ENCODE measurements at regions not wholly inside any gene's neighbourhood (a gene's known extent, or its start where the extent isn't known, plus 50 kb on each side); places are given as distances from the start of the nearest gene placed in this dataset.

DNA sequence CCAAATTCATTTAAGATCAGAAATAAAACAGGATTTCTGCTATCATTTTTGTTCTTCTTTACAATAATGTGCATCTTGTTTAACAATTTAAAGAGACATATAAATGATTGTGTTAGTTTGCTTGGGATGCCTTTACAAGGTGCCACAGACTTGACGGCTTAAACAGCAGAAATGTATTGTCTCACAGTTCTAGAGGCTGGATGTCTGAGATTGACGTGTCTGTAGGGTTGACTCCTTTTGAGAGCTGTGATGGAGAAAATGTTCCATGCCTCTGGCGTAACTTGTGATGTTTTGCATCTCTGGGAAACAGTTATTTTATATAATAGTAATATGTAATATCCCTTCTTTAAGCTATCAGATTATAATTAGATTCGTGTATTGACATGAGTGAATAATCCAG, 1091.6 kb upstream of the PRMT6 start:
- no peak for DNase-seq

GRCh38 chr1:105997516-105997915, 1059.0 kb upstream of the PRMT6 start:
- no peak for DNase-seq

- no peak for DNase-seq
Measured at GRCh38 chr1:106022312-106022902, 1034.1 kb upstream of the PRMT6 start.

- no peak for DNase-seq
Measured at GRCh38 chr1:106027871-106028270, 1028.6 kb upstream of the PRMT6 start.

DNA sequence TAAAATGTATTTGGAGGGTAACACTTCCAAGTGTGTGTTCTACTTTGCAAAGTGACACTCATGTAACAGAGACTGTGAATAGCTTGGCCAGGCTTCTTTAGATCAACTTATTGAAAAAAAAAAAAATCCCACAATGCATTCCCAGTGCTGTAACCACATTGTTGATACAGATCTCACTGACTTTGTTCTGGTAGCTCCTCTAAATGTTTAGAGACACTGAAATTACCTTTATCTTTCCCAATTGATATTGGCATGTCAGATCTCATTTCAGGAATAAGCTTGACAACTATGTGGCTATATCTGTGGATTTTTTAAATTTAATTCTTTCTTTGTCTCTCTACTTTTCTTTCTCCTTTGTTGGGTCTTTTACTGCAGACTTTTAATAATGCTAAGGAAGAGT, 1018.9 kb upstream of the PRMT6 start:
- DNase-seq, result no peak

DNA sequence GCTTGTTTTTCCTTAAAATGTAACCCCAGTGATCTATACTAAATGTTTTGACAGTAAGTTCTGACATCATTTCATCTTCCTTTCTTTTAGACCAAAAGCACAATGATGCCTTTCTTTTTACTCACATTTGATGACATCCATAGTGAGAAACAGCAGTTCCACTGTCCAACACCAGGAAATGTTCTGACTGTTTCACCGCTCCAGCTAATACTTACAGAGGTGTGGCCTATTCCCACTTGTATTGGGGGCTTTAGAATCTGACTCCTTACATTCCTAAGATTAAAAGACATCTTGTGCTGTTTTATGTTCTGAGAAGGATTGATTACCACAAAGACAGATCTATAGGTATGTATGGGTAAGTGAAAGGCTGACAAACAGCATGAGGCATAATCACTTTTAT, 1018.2 kb upstream of the PRMT6 start:
- DNase-seq, result no peak

DNA sequence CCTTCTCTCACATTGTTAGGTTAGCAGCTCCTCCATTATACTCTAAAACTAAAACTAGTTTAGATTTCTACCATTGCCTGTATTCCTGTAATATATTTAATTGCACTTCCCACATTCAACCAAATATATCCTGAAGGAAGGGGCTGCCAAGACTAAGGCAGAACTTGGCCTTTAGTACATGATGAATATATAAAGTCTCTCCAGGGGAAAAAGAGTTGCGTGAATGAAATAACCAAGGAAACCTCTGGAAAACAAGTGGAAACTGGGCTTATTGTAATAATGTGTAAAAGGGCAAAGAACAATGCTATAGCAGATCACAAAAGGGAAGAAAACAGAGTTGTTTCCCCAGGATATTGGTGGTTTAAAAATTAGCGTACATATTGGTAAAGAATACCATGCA, 1012.5 kb upstream of the PRMT6 start:
- no peak for DNase-seq

DNA sequence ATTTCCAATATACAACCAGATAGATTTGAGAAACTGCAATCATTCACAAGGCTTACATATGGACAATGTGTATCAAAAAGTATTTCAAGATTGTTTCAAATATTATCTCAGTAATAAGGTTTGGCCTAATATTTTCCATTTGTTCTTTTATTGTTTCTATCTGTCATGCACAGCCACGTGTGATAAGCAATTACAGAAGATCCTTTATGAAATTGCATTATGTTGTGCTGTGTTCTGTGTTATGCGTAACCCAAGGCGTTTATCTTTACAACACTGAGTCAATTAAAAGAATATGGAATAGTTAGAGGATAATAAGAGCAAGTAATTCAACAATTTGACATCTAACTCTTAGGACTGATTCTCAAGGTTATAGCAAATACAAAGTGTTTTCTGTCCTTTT, 1009.3 kb upstream of the PRMT6 start:
- no peak for DNase-seq

DNA sequence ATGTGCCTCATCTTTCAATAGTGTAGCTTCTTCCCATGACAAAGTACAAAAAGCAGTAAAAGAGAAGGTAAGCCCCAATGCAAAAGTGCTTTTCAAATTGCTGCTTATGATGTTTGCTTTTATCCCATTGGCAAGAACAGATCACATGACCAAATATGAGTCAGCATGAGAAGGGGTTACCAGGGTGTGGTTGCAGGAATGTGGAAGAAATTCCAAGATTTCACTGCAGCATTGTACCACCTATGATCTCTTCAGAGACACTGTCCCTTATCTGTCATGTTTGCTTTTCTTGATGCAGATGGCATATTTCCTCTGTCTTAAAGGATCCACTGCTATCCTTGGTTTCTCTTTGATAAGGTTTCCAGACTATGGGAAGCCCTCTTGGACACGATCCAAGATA, 1006.9 kb upstream of the PRMT6 start:
- no peak for DNase-seq

GRCh38 chr1:106055855-106056254, 1000.6 kb upstream of the PRMT6 start:
- peak; percentile 9 for DNase-seq

DNA sequence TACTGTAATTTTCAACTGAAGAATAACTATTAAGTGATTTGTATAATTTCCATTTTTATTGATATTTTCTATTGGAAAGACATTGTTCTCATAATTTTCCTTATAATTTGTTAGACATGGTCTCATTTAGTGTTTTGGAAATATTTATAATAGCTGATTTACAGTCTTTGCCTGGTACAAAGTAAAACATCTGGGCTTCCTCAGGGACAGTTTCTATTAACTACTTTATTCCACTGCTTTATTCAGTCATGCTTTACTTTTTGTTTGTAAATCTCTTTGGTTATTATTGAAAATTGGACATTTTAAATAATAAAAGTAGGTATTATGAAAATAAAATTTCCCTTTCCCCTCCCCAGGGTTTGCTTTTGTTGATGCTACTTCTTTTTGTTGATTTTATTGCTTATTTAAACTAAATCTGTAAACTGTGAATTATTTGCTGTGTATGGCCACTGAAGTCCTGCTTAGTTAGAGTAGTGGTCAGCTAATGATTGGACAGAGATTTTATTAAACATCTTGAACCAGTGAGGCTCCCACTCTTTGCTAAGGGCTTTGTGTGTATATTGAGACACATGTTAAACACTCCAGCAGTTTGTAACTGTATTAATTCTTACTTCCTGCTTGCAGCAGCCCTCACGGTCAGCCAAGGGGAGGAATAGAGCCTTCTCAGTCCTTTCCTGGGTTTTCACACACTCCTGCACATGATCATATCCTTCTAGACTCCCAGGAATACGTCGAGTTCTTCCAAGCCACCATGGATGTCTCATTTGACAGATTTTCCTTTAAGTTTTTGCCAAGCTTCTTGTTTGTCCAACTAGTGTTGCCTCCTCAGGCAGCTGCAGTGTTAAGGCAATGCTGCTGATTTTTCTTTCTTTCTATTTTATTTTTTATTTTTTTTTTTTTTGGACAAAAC, 994.6 kb upstream of the PRMT6 start:
- peak; percentile 19 for DNase-seq

DNA sequence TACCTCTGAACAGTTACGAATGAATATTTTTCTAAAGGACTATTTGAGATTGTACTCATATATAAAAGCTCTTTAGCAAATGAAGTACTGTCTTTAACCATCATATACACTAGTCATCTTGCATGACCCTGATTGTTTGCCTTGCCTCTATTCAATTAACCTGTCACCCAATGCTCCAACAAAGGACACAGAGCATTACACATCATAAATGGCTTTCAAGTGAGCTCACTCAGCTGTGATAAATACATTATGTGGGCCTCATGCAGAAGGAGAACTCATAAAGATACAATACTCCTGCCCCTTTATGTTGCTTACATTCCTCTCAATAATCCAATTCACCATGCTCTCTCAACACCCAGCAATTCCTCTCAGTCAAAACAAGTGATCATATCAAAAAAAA, 993.0 kb upstream of the PRMT6 start:
- peak; percentile 51 for DNase-seq

DNA sequence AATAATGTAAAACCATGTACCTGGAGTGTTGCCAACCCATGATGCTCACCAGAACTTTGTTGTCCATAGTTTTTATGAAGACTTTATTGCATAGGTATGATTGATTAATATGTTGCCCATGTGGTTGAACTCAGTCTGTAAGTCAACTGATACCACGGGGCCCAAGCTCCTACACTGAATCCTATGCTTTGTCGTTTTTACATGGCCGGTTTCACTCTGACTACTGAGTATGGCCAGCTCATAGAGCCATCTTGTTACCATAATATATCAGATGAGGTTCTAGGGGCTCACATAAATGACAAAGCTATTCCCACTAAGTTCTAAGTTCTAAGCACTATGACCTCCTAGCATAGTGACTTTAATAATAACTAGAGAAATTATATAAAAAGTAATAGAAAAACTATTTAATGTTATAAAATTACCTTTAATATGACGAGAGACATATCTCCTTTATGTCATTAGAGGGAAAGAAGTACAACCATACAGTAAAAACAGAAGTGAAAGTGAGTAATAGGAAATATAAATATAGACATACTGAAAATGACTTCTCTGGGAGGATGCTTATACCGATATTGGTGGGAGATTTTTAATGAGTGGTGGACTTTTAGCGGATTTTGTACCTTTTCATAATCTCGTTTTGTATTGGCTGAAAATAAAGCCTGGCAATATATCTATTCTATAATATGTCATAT, 983.4 kb upstream of the PRMT6 start:
- no peak for DNase-seq

- peak; percentile 62 for DNase-seq
Measured at GRCh38 chr1:106080608-106081325, 975.7 kb upstream of the PRMT6 start.

- no peak for DNase-seq
Measured at GRCh38 chr1:106111044-106111443, 945.4 kb upstream of the PRMT6 start.

- no peak for DNase-seq
Measured at GRCh38 chr1:106113851-106114250, 942.6 kb upstream of the PRMT6 start.

- DNase-seq, result no peak
Measured at GRCh38 chr1:106120789-106121188, 935.7 kb upstream of the PRMT6 start.

GRCh38 chr1:106121728-106122127, 934.7 kb upstream of the PRMT6 start:
- DNase-seq, result no peak

DNA sequence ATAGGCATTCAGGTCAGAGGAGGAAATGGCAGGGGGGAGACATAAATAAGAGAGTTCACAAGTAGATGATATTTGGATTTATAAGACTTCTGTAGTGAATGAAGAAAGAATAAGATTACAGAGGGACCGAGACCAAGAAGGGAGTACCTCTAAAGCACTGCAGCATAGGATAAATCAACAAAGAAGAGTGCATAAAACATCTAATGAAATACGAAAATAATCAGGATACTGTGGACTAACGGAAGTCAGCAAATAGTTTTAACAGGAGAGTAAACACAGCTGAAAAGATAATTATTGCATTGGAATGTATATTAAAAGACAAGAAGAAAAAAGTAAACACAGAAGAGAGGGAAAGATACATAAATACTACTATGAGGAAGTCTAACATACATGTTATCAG, 921.9 kb upstream of the PRMT6 start:
- no peak for DNase-seq

- DNase-seq, result no peak
Measured at GRCh38 chr1:106173101-106173500, 883.4 kb upstream of the PRMT6 start.

DNA sequence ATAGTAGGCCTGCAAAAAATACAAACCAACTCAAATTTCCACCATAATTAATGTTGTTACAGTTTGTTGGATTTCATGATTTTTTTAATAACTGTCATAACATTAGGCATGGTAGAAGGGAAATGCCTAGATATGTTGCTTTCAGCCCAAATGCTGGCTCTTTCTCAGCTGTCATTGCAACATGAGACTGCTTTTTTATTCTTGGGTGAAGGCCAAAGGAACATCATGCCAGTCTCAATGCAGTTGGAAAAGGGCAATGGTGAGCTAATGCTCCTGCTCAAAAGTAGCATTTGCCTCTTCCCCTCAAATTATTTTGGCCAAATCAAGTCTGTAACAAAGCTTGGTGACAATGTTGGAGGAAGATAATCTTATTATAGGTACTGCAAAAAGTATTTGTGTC, 877.7 kb upstream of the PRMT6 start:
- no peak for DNase-seq

- DNase-seq, result no peak
Measured at GRCh38 chr1:106181866-106182265, 874.6 kb upstream of the PRMT6 start.

DNA sequence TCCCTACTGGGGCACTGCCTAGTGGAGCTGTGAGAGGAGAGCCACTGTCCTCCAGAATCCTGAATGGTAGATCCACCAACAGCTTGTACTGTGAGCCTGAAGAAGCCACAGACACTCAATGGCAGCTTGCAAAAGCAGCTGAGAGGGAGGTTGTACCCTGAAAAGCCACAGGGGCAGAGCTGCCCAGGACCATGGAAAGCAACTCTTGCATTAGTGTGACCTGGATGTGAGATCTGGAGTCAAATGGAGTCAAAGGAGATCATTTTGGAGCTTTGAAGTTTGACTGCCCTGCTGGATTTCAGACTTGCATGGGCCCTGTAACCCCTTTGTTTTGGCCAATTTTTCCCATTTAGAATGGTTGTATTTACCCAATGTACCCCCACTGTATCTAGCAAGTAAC, 871.4 kb upstream of the PRMT6 start:
- no peak for DNase-seq
